ENCODE measurements at regions not wholly inside any gene's neighbourhood (a gene's known extent, or its start where the extent isn't known, plus 50 kb on each side); places are given as distances from the start of the nearest gene placed in this dataset.

DNA sequence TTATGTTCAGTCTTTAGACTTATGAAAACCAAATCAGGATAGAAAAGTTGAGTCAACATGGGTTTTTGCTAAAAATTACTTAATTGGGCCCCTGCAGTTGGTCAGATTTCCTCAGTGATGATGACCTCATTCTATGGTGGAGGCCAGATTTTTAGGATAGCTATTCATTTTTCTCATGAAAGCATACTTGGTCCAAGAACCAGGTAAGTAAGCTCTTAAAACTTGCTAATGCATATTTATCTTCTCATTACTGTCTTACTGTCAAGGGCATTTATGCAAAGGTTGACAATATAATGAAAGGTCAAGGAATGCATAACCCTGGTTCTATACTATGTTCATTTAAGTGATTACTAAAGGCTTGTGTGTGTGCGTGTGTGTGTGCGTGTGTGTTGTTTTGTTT lies 650.6 kb downstream of the SATB2 start:
- TF ChIP-seq CTCF (IDR thresholded peaks at IDR 0.05; ENCODE audit: low read length) (no peak), EZH2 (optimal IDR thresholded peaks at IDR 0.05; ENCODE audit: low read depth, low read length) (no peak), EZH2phosphoT487 (IDR thresholded peaks at IDR 0.05; ENCODE audit: low read length) (no peak)
